Glutamatergic neuron (in vitro differentiated cells): ENCODE measurements at regions not wholly inside any gene's neighbourhood (a gene's known extent, or its start where the extent isn't known, plus 50 kb on each side); places are given as distances from the start of the nearest gene placed in this dataset.
A peak's percentile ranks its signal among the peaks of the same experiment; 100 is the strongest.

Source experiments
- DNase-seq: peaks from one replicate; pipeline ENCODE4 v3.0.0; 2022
- H3K27ac Mint-ChIP-seq: one replicate; pipeline ENCODE4 v1.8.0; 2020; ENCODE audit warnings: mild to moderate bottlenecking, mixed read lengths, inconsistent platforms; ENCODE audit not compliant: unreplicated experiment
- H3K27me3 Mint-ChIP-seq: one replicate; pipeline ENCODE4 v1.8.0; 2020; ENCODE audit warnings: mild to moderate bottlenecking, moderate library complexity, mixed read lengths, inconsistent platforms; ENCODE audit not compliant: unreplicated experiment
- H3K36me3 Mint-ChIP-seq: one replicate; pipeline ENCODE4 v1.8.0; 2020; ENCODE audit warnings: mild to moderate bottlenecking, mixed read lengths, inconsistent platforms; ENCODE audit not compliant: unreplicated experiment
- H3K4me1 Mint-ChIP-seq: one replicate; pipeline ENCODE4 v1.8.0; 2020; ENCODE audit warnings: mild to moderate bottlenecking, low read depth, mixed read lengths, inconsistent platforms; ENCODE audit not compliant: unreplicated experiment
- H3K4me3 Mint-ChIP-seq: one replicate; pipeline ENCODE4 v1.8.0; 2020; ENCODE audit warnings: mild to moderate bottlenecking, mixed read lengths, inconsistent platforms; ENCODE audit not compliant: unreplicated experiment
- H3K9me3 Mint-ChIP-seq: one replicate; pipeline ENCODE4 v1.8.0; 2020; ENCODE audit warnings: mild to moderate bottlenecking, moderate library complexity, mixed read lengths, inconsistent platforms; ENCODE audit not compliant: unreplicated experiment
- TF ChIP-seq, protein P1 (sequence below): fragments of 200-600 bp; sonication (generic); IDR thresholded peaks from one replicate; pipeline ENCODE4 v1.5.0; 2021; ENCODE audit not compliant: partially characterized antibody, unreplicated experiment

DNA sequence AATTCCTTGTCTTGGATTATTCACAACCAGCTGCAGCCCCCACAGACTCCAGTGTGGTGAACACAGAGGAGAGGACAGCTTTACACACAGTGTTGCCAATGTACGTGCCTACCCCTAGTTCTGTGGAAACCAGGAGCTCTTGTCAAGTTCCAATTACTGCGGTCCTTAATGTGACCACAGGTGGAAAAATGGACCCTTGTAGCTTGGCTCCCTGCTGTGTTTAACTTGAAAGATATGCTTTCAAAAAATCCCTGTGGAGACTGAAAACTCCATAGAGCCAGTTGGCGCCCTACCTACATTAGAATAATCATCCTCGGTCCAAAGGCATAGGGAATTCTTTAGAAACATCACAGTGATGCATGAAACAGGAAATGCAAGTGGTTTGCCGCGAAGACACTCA is 118.3 kb upstream of the SLC22A23 start:
- Mint-ChIP-seq H3K27ac (no peak overlapping the region), H3K4me1 (peaks cover 47% of the 10 kb centered on the region), H3K36me3 (no peaks in the 10 kb centered on the region), H3K9me3 (peaks cover 7% of the 10 kb centered on the region), H3K27me3 (peaks cover 7% of the 10 kb centered on the region), H3K4me3 (no peak overlapping the region)
- TF ChIP-seq, protein P1, sequence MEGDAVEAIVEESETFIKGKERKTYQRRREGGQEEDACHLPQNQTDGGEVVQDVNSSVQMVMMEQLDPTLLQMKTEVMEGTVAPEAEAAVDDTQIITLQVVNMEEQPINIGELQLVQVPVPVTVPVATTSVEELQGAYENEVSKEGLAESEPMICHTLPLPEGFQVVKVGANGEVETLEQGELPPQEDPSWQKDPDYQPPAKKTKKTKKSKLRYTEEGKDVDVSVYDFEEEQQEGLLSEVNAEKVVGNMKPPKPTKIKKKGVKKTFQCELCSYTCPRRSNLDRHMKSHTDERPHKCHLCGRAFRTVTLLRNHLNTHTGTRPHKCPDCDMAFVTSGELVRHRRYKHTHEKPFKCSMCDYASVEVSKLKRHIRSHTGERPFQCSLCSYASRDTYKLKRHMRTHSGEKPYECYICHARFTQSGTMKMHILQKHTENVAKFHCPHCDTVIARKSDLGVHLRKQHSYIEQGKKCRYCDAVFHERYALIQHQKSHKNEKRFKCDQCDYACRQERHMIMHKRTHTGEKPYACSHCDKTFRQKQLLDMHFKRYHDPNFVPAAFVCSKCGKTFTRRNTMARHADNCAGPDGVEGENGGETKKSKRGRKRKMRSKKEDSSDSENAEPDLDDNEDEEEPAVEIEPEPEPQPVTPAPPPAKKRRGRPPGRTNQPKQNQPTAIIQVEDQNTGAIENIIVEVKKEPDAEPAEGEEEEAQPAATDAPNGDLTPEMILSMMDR: no peak
- no peak for DNase-seq

DNA sequence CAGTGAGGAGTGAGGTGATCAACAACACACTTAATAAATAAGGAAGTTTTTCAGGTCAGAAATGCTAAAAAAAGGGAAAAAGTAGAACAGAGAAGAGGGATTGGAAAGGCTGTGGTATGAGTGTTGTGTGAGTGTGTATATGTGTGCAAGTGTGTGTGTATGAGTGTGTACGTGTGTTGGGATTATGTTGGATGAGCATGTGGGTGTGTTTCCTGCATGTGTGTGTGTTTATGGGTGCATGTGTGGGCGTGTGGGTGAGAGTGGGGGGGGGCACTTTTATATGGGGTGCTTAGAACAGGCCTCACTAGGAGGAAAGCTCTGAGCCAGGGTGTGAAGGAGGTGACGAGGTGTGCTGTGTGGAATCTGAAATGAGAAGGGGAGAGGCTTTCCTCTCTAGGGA is 116.8 kb upstream of the SLC22A23 start:
- Mint-ChIP-seq H3K36me3 (no peaks in the 10 kb centered on the region), H3K27ac (no peak overlapping the region), H3K4me3 (no peak overlapping the region)

DNA sequence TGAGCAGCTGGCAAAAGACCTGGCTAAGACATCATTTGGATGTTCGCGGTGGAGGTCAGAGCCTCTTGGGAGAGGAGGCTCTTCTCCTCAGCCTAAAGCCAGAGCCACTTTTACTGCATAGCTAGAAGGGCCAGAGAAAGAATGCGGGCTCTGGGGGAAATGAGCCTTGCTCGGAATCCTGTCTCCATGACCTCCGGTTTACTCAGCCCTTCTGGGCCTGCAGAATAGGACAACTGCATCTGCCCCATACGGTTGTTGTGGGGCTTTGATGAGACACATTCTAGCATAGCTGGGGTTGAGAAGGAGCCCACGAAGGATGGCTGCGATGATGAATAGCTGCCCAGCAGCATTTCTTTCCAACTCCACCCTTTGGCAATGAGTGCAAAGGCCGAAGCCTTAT is 115.0 kb upstream of the SLC22A23 start:
- Mint-ChIP-seq H3K27me3 (peaks cover 9% of the 10 kb centered on the region), H3K36me3 (no peaks in the 10 kb centered on the region)

More for the DNA sequence above, 116.8 kb upstream of the SLC22A23 start:
- peaks cover 50% of the 10 kb centered on the region for H3K4me1 Mint-ChIP-seq
- peaks cover 7% of the 10 kb centered on the region for H3K9me3 Mint-ChIP-seq
- TF ChIP-seq, protein P1: no peak
- H3K27me3 Mint-ChIP-seq: peaks cover 7% of the 10 kb centered on the region
- DNase-seq: no peak

DNA sequence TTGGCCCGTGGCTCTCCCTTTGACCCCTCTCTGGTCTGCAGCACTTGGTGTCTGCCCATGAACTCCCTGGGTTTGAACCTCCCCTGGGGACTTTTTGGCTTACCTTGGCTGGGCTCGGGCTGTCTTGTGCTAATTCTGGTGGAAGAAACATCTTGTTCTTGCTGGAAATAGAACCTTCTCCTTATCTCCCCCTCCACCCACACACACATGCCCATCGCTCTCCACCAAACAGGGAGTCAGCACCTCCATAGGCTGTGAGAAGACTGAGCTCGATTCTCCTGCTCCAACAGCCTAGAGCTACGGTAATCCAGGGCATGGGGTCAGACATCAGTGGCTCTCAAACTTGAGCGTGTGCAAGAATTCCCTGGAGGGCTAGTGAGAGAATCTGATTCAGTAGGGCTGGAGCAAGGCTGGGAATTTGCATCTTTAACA is 114.4 kb upstream of the SLC22A23 start:
- Mint-ChIP-seq H3K9me3 (peaks cover 3% of the 10 kb centered on the region), H3K36me3 (no peaks in the 10 kb centered on the region)
- no peak for DNase-seq

More for the DNA sequence above, 115.0 kb upstream of the SLC22A23 start:
- H3K4me1 Mint-ChIP-seq: peaks cover 52% of the 10 kb centered on the region
- H3K4me3 Mint-ChIP-seq: no peak overlapping the region
- H3K27ac Mint-ChIP-seq: no peak overlapping the region
- no peak for DNase-seq
- H3K9me3 Mint-ChIP-seq: peaks cover 3% of the 10 kb centered on the region
- TF ChIP-seq, protein P1: no peak

DNA sequence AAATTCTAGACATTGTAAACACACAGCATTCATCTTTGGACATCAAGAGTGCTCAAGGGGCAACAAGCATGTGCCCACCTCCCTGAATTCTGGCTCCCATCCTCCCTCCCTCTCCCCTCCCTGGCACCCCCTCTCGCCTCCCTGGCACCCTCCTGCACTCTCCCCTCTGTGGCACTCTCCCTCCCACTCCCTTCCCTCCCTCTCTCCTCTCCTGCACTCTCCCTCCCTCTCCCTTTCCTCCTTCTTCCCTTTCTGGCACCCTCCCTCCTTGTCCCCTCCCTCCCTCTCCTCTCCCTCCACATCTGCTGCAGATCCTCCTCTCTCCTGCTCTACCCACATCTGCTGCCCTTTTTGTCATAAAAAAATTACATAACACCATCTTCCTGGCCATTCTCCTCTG is 113.0 kb upstream of the SLC22A23 start:
- peaks cover 9% of the 10 kb centered on the region for H3K27me3 Mint-ChIP-seq
- H3K27ac Mint-ChIP-seq: peak overlapping the region; percentile 80
- H3K4me1 Mint-ChIP-seq: peaks cover 58% of the 10 kb centered on the region
- TF ChIP-seq, protein P1: no peak
- H3K9me3 Mint-ChIP-seq: peaks cover 4% of the 10 kb centered on the region
- no peak overlapping the region for H3K4me3 Mint-ChIP-seq
- no peak for DNase-seq
- no peaks in the 10 kb centered on the region for H3K36me3 Mint-ChIP-seq

More for the DNA sequence above, 114.4 kb upstream of the SLC22A23 start:
- no peak overlapping the region for H3K4me3 Mint-ChIP-seq
- H3K4me1 Mint-ChIP-seq: peaks cover 53% of the 10 kb centered on the region
- TF ChIP-seq, protein P1: no peak
- peaks cover 9% of the 10 kb centered on the region for H3K27me3 Mint-ChIP-seq
- peak overlapping the region; percentile 57 for H3K27ac Mint-ChIP-seq
